NB4 (cell line): ENCODE measurements at regions not wholly inside any gene's neighbourhood (a gene's known extent, or its start where the extent isn't known, plus 50 kb on each side); places are given as distances from the start of the nearest gene placed in this dataset.

Experiments
- DNase-seq: peaks from one replicate; pipeline ENCODE4 v3.0.0; 2010; ENCODE audit warnings: low read depth
- H3K4me3 ChIP-seq: one replicate; pipeline ENCODE4 v1.5.1; 2011; ENCODE audit warnings: mild to moderate bottlenecking, low read depth, low read length, moderate library complexity
- MYC ChIP-seq: IDR thresholded peaks from 2 replicates; pipeline ENCODE4 v1.6.1; 2011; ENCODE audit warnings: low read depth, low read length
- POLR2A ChIP-seq: IDR thresholded peaks from 2 replicates; pipeline ENCODE4 v1.6.1; 2011; ENCODE audit warnings: mild to moderate bottlenecking; ENCODE audit not compliant: insufficient read length; ENCODE audit errors: extremely low read depth
- TF ChIP-seq, protein P1 (sequence below): IDR thresholded peaks from one replicate; pipeline ENCODE4 v1.5.1; 2012; ENCODE audit warnings: low read depth, low read length
- TF ChIP-seq, protein P2 (sequence below): IDR thresholded peaks from 2 replicates; pipeline ENCODE4 v1.6.1; 2011; ENCODE audit warnings: low read depth, low read length

GRCh38 chr13:79874396-79875360, 393.7 kb downstream of the NDFIP2 start:
- no peak for TF ChIP-seq MYC
- TF ChIP-seq, protein P1, sequence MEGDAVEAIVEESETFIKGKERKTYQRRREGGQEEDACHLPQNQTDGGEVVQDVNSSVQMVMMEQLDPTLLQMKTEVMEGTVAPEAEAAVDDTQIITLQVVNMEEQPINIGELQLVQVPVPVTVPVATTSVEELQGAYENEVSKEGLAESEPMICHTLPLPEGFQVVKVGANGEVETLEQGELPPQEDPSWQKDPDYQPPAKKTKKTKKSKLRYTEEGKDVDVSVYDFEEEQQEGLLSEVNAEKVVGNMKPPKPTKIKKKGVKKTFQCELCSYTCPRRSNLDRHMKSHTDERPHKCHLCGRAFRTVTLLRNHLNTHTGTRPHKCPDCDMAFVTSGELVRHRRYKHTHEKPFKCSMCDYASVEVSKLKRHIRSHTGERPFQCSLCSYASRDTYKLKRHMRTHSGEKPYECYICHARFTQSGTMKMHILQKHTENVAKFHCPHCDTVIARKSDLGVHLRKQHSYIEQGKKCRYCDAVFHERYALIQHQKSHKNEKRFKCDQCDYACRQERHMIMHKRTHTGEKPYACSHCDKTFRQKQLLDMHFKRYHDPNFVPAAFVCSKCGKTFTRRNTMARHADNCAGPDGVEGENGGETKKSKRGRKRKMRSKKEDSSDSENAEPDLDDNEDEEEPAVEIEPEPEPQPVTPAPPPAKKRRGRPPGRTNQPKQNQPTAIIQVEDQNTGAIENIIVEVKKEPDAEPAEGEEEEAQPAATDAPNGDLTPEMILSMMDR = no peak
- TF ChIP-seq, protein P2, sequence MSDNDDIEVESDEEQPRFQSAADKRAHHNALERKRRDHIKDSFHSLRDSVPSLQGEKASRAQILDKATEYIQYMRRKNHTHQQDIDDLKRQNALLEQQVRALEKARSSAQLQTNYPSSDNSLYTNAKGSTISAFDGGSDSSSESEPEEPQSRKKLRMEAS = no peak
- TF ChIP-seq POLR2A = no peak
- no peak for DNase-seq
- H3K4me3 ChIP-seq = no peak overlapping the region

DNA sequence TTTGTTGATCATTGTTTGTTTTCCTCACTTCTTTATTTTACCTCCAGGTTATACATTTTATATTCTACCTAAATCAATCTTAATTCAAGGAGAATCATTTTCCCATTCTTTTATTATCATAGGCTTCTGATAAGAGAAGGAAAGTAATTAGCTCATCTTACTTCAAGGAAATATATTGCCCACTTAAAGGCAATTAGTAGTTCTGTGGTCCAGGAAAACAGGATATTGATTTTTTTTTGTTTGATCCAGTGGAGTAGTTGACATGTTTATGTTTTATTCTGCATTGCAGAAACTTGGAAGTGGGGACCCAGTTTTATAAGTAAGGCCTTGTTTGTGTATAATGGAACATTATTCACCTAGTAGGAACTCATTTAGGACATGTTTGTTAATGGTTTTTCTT, 390.6 kb downstream of the NDFIP2 start:
- TF ChIP-seq, protein P2 = no peak
- TF ChIP-seq MYC = no peak
- TF ChIP-seq, protein P1 = no peak
- no peak overlapping the region for H3K4me3 ChIP-seq
- no peak for DNase-seq

DNA sequence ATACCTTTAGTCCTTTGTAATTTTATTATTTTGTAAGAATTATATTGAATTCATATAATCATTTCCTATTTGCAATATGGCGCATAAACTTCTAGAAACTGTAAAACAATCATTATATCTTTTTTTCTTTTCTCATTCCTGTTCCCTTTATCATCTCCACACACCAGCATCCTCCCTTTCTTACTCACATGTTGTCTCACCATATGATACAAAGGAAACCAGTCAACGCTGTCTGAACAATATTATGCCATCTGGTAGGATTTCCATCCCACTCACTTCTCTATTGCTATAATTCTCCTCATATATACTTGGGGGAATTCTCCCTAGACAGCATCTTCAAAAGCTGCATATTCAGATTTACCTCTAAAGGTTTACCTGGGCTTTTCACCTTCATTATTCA, 389.8 kb downstream of the NDFIP2 start:
- no peak overlapping the region for H3K4me3 ChIP-seq
- DNase-seq = no peak
- TF ChIP-seq, protein P2 = no peak
- TF ChIP-seq POLR2A = no peak
- TF ChIP-seq, protein P1 = no peak
- no peak for TF ChIP-seq MYC

- TF ChIP-seq POLR2A (no peak), MYC (no peak)
- TF ChIP-seq, protein P2 = no peak
- TF ChIP-seq, protein P1 = no peak
These were observed 389.2 kb downstream of the NDFIP2 start for GRCh38 chr13:79870123-79870522.

GRCh38 chr13:79869326-79869725, 388.4 kb downstream of the NDFIP2 start:
- TF ChIP-seq, protein P2 = no peak
- TF ChIP-seq, protein P1 = no peak
- TF ChIP-seq MYC (no peak), POLR2A (no peak)
- DNase-seq = no peak
- no peak overlapping the region for H3K4me3 ChIP-seq

More at GRCh38 chr13:79870123-79870522, 389.2 kb downstream of the NDFIP2 start:
- DNase-seq = no peak
- no peak overlapping the region for H3K4me3 ChIP-seq
